ENCODE measurements at regions not wholly inside any gene's neighbourhood (a gene's known extent, or its start where the extent isn't known, plus 50 kb on each side); places are given as distances from the start of the nearest gene placed in this dataset.

GRCh38 chr4:29423836-29424721 lies 1296.1 kb upstream of the PCDH7 start:
- no peak for DNase-seq

- no peak for DNase-seq
These were observed 1266.8 kb upstream of the PCDH7 start for GRCh38 chr4:29453303-29453820.

GRCh38 chr4:29459926-29460325 lies 1260.2 kb upstream of the PCDH7 start:
- DNase-seq = no peak

- no peak for DNase-seq
These were observed 1253.0 kb upstream of the PCDH7 start for GRCh38 chr4:29467044-29467717.

Measured in NCI-H2081 (cell line).